ENCODE measurements at regions not wholly inside any gene's neighbourhood (a gene's known extent, or its start where the extent isn't known, plus 50 kb on each side); places are given as distances from the start of the nearest gene placed in this dataset.

DNA sequence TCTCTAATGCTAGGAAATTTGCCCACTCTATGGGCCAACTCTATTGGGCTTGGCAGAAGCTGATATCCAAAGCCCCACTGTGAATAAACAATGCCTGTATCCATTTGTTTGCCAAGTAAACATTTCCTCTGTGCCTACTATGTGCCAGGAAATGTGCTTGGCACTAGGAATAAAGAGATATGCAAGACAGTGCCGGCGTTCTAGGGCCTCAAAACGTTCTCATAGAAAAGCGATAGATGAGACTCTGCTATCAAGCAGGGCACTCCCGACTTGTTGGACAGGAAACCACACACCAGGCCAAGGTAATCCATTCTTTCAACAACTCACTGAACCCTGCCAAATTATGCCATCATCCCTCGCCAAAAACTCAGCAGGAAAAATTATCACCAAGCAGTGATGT, 196.7 kb downstream of the IPMK start:
- intact Hi-C loops (cut with micrococcal nuclease): no loop called here
- TF ChIP-seq, protein P1, sequence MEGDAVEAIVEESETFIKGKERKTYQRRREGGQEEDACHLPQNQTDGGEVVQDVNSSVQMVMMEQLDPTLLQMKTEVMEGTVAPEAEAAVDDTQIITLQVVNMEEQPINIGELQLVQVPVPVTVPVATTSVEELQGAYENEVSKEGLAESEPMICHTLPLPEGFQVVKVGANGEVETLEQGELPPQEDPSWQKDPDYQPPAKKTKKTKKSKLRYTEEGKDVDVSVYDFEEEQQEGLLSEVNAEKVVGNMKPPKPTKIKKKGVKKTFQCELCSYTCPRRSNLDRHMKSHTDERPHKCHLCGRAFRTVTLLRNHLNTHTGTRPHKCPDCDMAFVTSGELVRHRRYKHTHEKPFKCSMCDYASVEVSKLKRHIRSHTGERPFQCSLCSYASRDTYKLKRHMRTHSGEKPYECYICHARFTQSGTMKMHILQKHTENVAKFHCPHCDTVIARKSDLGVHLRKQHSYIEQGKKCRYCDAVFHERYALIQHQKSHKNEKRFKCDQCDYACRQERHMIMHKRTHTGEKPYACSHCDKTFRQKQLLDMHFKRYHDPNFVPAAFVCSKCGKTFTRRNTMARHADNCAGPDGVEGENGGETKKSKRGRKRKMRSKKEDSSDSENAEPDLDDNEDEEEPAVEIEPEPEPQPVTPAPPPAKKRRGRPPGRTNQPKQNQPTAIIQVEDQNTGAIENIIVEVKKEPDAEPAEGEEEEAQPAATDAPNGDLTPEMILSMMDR (IDR thresholded peaks at IDR 0.05; ENCODE audit: borderline replicate concordance): no peak
- Histone ChIP-seq H3K4me1 (no peaks in the 10 kb centered on the region), H3K27ac (replicated peaks) (no peak overlapping the region), H3K4me3 (no peak overlapping the region), H3K36me3 (no peaks in the 10 kb centered on the region), H3K9me3 (replicated peaks) (no peaks in the 10 kb centered on the region), H3K27me3 (ENCODE audit: low read depth) (peaks cover 8% of the 10 kb centered on the region)
- DNase-seq: no peak

DNA sequence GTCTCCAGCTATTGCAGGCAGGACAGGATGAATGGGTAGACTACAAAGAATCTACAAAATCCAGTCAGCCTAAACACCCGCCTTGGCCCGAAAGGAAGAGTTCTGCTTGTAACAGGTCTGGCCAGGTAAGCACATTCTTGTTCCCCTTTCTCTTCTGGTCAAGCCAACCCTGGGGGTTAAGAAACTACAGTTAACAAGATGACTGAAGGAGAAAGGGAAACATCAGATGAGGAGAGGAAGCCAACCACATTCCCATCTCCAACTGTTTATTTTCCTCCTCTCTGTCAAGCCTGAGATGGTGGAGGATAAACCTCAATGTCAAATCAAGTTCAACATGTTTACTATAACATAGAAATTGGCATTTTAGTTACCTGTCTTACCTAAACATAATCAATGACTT, 198.9 kb downstream of the IPMK start:
- no peaks in the 10 kb centered on the region for H3K4me1 ChIP-seq
- no peak overlapping the region for H3K27ac ChIP-seq (replicated peaks)
- no peak overlapping the region for H3K4me3 ChIP-seq
- no peak for DNase-seq
- no peaks in the 10 kb centered on the region for H3K36me3 ChIP-seq
- TF ChIP-seq, protein P1 (IDR thresholded peaks at IDR 0.05; ENCODE audit: borderline replicate concordance): no peak
- H3K9me3 ChIP-seq (replicated peaks): no peaks in the 10 kb centered on the region
- peaks cover 8% of the 10 kb centered on the region for H3K27me3 ChIP-seq (ENCODE audit: low read depth)
- intact Hi-C loops (cut with micrococcal nuclease): loop anchor here (10.0 kb wide), 1 partner anchor 484 kb away; no protein-coding TSS in a partner anchor

DNA sequence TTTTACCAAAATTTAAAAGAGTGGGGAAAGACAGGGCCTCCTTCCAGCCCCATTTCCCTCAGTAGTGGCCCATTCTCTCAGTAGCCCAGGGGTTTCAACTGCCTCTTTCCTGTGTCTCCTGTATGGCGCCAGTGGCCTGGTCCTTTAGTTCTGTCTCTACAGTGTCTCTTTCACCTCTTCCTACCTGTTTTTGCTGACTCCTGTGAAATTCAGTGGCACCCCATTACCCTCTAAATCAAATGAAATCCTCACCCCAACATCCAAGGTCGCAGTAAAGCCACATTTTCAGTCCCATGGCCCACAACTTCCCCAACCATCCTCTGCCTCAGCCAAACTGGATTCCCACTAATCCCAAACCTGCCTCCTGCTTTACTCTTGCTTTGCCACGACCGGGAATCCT, 200.7 kb downstream of the IPMK start:
- intact Hi-C loops (cut with micrococcal nuclease): loop anchor here (10.0 kb wide), 1 partner anchor 482 kb away; no protein-coding TSS in a partner anchor
- DNase-seq: no peak
- no peak overlapping the region for H3K27ac ChIP-seq (replicated peaks)
- TF ChIP-seq, protein P1 (IDR thresholded peaks at IDR 0.05; ENCODE audit: borderline replicate concordance): no peak
- peaks cover 8% of the 10 kb centered on the region for H3K27me3 ChIP-seq (ENCODE audit: low read depth)
- no peaks in the 10 kb centered on the region for H3K4me1 ChIP-seq
- H3K4me3 ChIP-seq: no peak overlapping the region
- no peaks in the 10 kb centered on the region for H3K9me3 ChIP-seq (replicated peaks)
- H3K36me3 ChIP-seq: no peaks in the 10 kb centered on the region

DNA sequence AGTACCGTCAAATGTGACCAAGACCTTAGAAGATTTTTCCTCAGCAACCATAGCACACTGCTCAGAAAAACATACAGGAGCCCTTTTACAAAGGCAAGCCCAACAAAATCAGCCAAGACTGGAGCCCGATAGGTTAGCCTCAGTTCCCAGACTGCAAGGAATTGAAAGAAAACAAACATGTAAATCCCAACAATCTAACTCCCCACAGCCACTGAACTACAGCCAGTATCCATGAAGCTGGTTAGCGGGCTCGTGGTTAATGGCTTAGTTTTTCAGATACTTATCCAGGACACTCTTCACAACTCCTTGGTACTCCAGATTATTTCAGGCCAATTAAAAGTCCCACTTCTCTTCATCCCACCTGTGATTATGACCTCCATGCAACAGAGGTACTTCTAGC, 201.6 kb downstream of the IPMK start:
- H3K4me1 ChIP-seq: no peaks in the 10 kb centered on the region
- H3K4me3 ChIP-seq: no peak overlapping the region
- H3K27ac ChIP-seq (replicated peaks): no peak overlapping the region
- no peak for DNase-seq
- no peaks in the 10 kb centered on the region for H3K9me3 ChIP-seq (replicated peaks)
- TF ChIP-seq, protein P1 (IDR thresholded peaks at IDR 0.05; ENCODE audit: borderline replicate concordance): no peak
- H3K27me3 ChIP-seq (ENCODE audit: low read depth): peaks cover 8% of the 10 kb centered on the region
- H3K36me3 ChIP-seq: no peaks in the 10 kb centered on the region
- intact Hi-C loops (cut with micrococcal nuclease): loop anchor here (10.0 kb wide), 1 partner anchor 481 kb away; no protein-coding TSS in a partner anchor

DNA sequence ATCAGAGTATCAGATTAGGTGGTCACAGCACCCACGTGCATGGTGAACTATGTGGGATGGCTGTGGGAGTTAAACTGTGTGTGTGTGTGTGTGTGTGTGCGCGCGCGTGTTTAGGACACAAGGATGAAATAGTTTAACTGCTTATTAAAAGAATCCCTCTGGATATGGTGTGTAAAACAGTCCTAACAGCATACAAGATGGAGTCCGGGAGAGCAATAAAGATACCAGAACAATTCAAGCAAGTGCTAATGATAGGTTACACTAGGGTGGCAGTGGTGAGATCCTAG, 202.2 kb downstream of the IPMK start:
- Histone ChIP-seq H3K36me3 (no peaks in the 10 kb centered on the region), H3K27ac (replicated peaks) (no peak overlapping the region), H3K4me1 (no peaks in the 10 kb centered on the region), H3K27me3 (ENCODE audit: low read depth) (peaks cover 8% of the 10 kb centered on the region), H3K9me3 (replicated peaks) (no peaks in the 10 kb centered on the region), H3K4me3 (no peak overlapping the region)
- DNase-seq: no peak
- TF ChIP-seq, protein P1 (IDR thresholded peaks at IDR 0.05; ENCODE audit: borderline replicate concordance): no peak
- intact Hi-C loops (cut with micrococcal nuclease): loop anchor here (10.0 kb wide), 1 partner anchor 481 kb away; no protein-coding TSS in a partner anchor

Measured in left ventricle myocardium inferior (tissue), 1 donor.